ENCODE measurements at regions not wholly inside any gene's neighbourhood (a gene's known extent, or its start where the extent isn't known, plus 50 kb on each side); places are given as distances from the start of the nearest gene placed in this dataset.

DNA sequence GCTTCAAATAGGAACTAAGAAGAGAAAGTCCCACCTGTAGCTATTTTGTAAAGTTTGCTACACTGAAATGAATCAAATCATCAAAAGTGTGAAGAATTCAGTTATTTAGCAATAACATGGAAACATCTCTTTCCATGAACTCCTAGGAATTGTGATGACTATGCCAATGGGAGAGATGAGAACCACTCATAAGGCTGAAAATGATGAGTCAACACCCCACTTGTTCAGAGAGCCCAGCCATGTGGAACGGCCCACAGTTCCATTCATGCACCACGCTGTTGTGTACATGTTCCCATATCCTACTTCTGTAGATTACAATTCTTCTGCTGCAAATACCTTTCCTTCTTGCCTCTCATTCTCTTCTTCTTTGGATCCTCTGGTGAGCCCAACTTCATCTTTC, 645.5 kb upstream of the ID2 start:
- Histone ChIP-seq H3K27ac (ENCODE audit: extremely low read depth, low read depth, low read length) (no peak overlapping the region), H3K4me3 (ENCODE audit: low read depth, low read length) (no peak overlapping the region), H3K36me3 (ENCODE audit: control insufficient read depth in 2 of 2, insufficient read depth in 1 of 2, low read length in 2 of 2) (no peaks in the 10 kb centered on the region), H3K9me3 (ENCODE audit: control insufficient read depth, insufficient read depth, low read depth, low read length) (no peaks in the 10 kb centered on the region), H3K4me1 (ENCODE audit: control insufficient read depth, insufficient read depth, low read length) (no peaks in the 10 kb centered on the region)
- POLR2A ChIA-PET, result no interaction called here
- TF ChIP-seq, protein P1, sequence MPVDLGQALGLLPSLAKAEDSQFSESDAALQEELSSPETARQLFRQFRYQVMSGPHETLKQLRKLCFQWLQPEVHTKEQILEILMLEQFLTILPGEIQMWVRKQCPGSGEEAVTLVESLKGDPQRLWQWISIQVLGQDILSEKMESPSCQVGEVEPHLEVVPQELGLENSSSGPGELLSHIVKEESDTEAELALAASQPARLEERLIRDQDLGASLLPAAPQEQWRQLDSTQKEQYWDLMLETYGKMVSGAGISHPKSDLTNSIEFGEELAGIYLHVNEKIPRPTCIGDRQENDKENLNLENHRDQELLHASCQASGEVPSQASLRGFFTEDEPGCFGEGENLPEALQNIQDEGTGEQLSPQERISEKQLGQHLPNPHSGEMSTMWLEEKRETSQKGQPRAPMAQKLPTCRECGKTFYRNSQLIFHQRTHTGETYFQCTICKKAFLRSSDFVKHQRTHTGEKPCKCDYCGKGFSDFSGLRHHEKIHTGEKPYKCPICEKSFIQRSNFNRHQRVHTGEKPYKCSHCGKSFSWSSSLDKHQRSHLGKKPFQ (tag by site-specific recombination; IDR thresholded peaks at IDR 0.05), result no peak
- no peak for TF ChIP-seq ZNF626 (tag by site-specific recombination; IDR thresholded peaks at IDR 0.05)
- TF ChIP-seq BCL11B (tag by site-specific recombination; IDR thresholded peaks at IDR 0.05; ENCODE audit: low read depth), result no peak
- TF ChIP-seq ZNF24 (tag by site-specific recombination; IDR thresholded peaks at IDR 0.05), result no peak
- no peak for TF ChIP-seq ZBTB1 (tag by site-specific recombination; IDR thresholded peaks at IDR 0.05)
- no peak for TF ChIP-seq ZNF23 (tag by site-specific recombination; IDR thresholded peaks at IDR 0.05; ENCODE audit: borderline replicate concordance)
- TF ChIP-seq ZNF366 (tag by site-specific recombination; conservative IDR thresholded peaks at IDR 0.05), result no peak
- no peak for TF ChIP-seq ZNF473 (tag by site-specific recombination; IDR thresholded peaks at IDR 0.05)
- TF ChIP-seq ZNF529 (tag by site-specific recombination; IDR thresholded peaks at IDR 0.05; ENCODE audit: insufficient replicate concordance), result no peak
- TF ChIP-seq, protein P2, sequence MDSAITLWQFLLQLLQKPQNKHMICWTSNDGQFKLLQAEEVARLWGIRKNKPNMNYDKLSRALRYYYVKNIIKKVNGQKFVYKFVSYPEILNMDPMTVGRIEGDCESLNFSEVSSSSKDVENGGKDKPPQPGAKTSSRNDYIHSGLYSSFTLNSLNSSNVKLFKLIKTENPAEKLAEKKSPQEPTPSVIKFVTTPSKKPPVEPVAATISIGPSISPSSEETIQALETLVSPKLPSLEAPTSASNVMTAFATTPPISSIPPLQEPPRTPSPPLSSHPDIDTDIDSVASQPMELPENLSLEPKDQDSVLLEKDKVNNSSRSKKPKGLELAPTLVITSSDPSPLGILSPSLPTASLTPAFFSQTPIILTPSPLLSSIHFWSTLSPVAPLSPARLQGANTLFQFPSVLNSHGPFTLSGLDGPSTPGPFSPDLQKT (IDR thresholded peaks at IDR 0.05; ENCODE audit: borderline replicate concordance, low read depth, low read length), result no peak
- TF ChIP-seq KLF8 (tag by site-specific recombination; IDR thresholded peaks at IDR 0.05), result no peak
- no peak for TF ChIP-seq SP2 (tag by site-specific recombination; IDR thresholded peaks at IDR 0.05)
- TF ChIP-seq ZNF776 (tag by site-specific recombination; IDR thresholded peaks at IDR 0.05; ENCODE audit: borderline replicate concordance), result no peak
- no peak for TF ChIP-seq BCL11A (tag by site-specific recombination; IDR thresholded peaks at IDR 0.05; ENCODE audit: low read depth)
- no peak for TF ChIP-seq FEZF1 (tag by site-specific recombination; IDR thresholded peaks at IDR 0.05)
- no peak for TF ChIP-seq ZNF514 (tag by site-specific recombination; IDR thresholded peaks at IDR 0.05)
- no peak for TF ChIP-seq ZNF324 (tag by site-specific recombination; IDR thresholded peaks at IDR 0.05)
- no peak for TF ChIP-seq TCF7L2 (IDR thresholded peaks at IDR 0.05; ENCODE audit: borderline replicate concordance, low read depth, low read length)
- CTCF ChIA-PET, result no interaction called here

DNA sequence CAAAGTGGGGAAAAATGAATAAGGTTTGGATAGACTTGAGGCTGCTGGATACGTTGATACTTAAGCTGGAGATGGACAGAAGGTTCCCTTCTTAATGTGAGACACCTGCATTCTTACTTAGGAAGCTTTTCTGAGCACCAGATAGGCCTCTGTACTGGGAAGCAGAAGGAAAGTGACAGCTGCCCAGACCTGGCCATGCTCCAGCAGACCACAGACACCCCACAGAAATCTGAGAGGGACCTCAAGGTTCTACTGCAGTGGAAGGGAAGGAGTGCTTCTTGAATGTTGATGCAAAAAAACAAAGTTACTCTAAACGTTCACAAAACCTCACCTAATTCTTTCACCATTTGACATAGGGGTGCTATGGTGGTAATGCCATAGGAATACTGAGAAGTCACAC, 642.1 kb upstream of the ID2 start:
- Histone ChIP-seq H3K9me3 (ENCODE audit: control insufficient read depth, insufficient read depth, low read depth, low read length) (no peaks in the 10 kb centered on the region), H3K36me3 (ENCODE audit: control insufficient read depth in 2 of 2, insufficient read depth in 1 of 2, low read length in 2 of 2) (no peaks in the 10 kb centered on the region), H3K4me1 (ENCODE audit: control insufficient read depth, insufficient read depth, low read length) (no peaks in the 10 kb centered on the region), H3K4me3 (ENCODE audit: low read depth, low read length) (no peak overlapping the region), H3K27ac (ENCODE audit: extremely low read depth, low read depth, low read length) (no peak overlapping the region)
- CTCF ChIA-PET, result no interaction called here
- POLR2A ChIA-PET, result no interaction called here
- TF ChIP-seq ZFP37 (tag by site-specific recombination; IDR thresholded peaks at IDR 0.05) (no peak), ZNF623 (tag by site-specific recombination; IDR thresholded peaks at IDR 0.05) (no peak), ZNF169 (tag by site-specific recombination; IDR thresholded peaks at IDR 0.05) (no peak), ZEB2 (tag by site-specific recombination; IDR thresholded peaks at IDR 0.05) (no peak)
- TF ChIP-seq, protein P3, sequence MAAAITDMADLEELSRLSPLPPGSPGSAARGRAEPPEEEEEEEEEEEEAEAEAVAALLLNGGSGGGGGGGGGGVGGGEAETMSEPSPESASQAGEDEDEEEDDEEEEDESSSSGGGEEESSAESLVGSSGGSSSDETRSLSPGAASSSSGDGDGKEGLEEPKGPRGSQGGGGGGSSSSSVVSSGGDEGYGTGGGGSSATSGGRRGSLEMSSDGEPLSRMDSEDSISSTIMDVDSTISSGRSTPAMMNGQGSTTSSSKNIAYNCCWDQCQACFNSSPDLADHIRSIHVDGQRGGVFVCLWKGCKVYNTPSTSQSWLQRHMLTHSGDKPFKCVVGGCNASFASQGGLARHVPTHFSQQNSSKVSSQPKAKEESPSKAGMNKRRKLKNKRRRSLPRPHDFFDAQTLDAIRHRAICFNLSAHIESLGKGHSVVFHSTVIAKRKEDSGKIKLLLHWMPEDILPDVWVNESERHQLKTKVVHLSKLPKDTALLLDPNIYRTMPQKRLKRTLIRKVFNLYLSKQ (tag by site-specific recombination; IDR thresholded peaks at IDR 0.05; ENCODE audit: borderline replicate concordance), result no peak
